HCT116 (cell line): ENCODE measurements at regions not wholly inside any gene's neighbourhood (a gene's known extent, or its start where the extent isn't known, plus 50 kb on each side); places are given as distances from the start of the nearest gene placed in this dataset.

Experiments
- ATAC-seq: fragments of 200-7000 bp; cut with Tn5 transposase; 2 replicates; pipeline ENCODE4 v1.9.1; 2020; ENCODE audit warnings: mild to moderate bottlenecking, moderate library complexity
- BruUV-seq: library from RNA; stranded (reverse); fragments of 400-500 nt; replicated peaks from 2 replicates; lab custom pipeline; 2021; lab: Mats Ljungman, UMichigan
- CTCF ChIA-PET: fragments of 300-600 bp; sonication (Branson Sonifier 250); formaldehyde crosslinking; loops from one replicate; lab custom pipeline; 2021; ENCODE audit warnings: antibody characterized with exemption; lab: Charles Lee
- POLR2A ChIA-PET: fragments of 300-600, 350-600 bp; sonication (Branson Sonifier 250); formaldehyde crosslinking; loops from one replicate; lab custom pipeline; 2021; ENCODE audit warnings: antibody characterized with exemption; lab: Charles Lee
- RAD21 ChIA-PET, 2 experiments: fragments of 300-600 bp; sonication (Branson Sonifier 250); formaldehyde crosslinking; loops; one replicate each; lab custom pipeline; 2023; ENCODE audit warnings: low total read pairs in 2 of 2; ENCODE audit not compliant: uncharacterized antibody in 2 of 2, unreplicated experiment in 2 of 2, low non-redundant PET in 1 of 2; lab: Charles Lee
- DNase-seq: peaks from one replicate; pipeline ENCODE4 v3.0.0-alpha.2; 2010; ENCODE audit warnings: low read depth, low spot score
- H2AFZ ChIP-seq: fragments of 200-600 bp; shearing (Covaris generic), sonication (generic); 2 replicates; pipeline ENCODE4 v1.6.1; 2017; ENCODE audit warnings: low read depth, mixed run types, mixed read lengths, antibody characterized with exemption, low read length; ENCODE audit not compliant: poor library complexity, severe bottlenecking
- H3K27ac ChIP-seq: 2 replicates; pipeline ENCODE4 v1.5.1; 2012; ENCODE audit warnings: low read depth, low read length
- H3K27me3 ChIP-seq: fragments of 200-600 bp; sonication (generic); 2 replicates; pipeline ENCODE4 v1.6.1; 2016; ENCODE audit warnings: mixed run types, low read length, mixed read lengths; ENCODE audit not compliant: insufficient read depth
- H3K36me3 ChIP-seq, 2 experiments: fragments of 200-500 bp in 1 of 2; fragments of 200-600 bp in 1 of 2; sonication (Bioruptor generic) in 1 of 2; sonication (generic) in 1 of 2; 2 replicates each; pipeline versions ENCODE4 v1.5.1 to v1.6.1; 2014 to 2016; ENCODE audit warnings: low read length in 2 of 2, inconsistent platforms in 1 of 2, mixed read lengths in 1 of 2, mixed run types in 1 of 2; ENCODE audit not compliant: insufficient read depth in 2 of 2, control insufficient read depth in 1 of 2
- H3K4me1 ChIP-seq, 2 experiments: fragments of 200-600 bp in 1 of 2; sonication (generic) in 1 of 2; 2 replicates each; pipeline versions ENCODE4 v1.5.1 to v1.6.1; 2012 to 2017; ENCODE audit warnings: low read length in 2 of 2, inconsistent platforms in 1 of 2, mild to moderate bottlenecking in 1 of 2, mixed read lengths in 1 of 2, mixed run types in 1 of 2, moderate library complexity in 1 of 2; ENCODE audit not compliant: insufficient read depth in 2 of 2, control insufficient read depth in 1 of 2
- H3K4me2 ChIP-seq: fragments of 200-600 bp; sonication (generic); 2 replicates; pipeline ENCODE4 v1.6.1; 2017; ENCODE audit warnings: mixed run types, low read length, mixed read lengths
- H3K4me3 ChIP-seq, 2 experiments: fragments of 200-600 bp in 1 of 2; sonication (generic) in 1 of 2; replicated peaks in 1 of 2; 2 replicates each; pipeline ENCODE4 v1.5.1; 2011 to 2016; ENCODE audit warnings: low read length in 2 of 2, control low read depth in 1 of 2, low read depth in 1 of 2, mild to moderate bottlenecking in 1 of 2, mixed read lengths in 1 of 2, mixed run types in 1 of 2
- H3K79me2 ChIP-seq: fragments of 200-600 bp; sonication (generic); 2 replicates; pipeline ENCODE4 v1.6.1; 2017; ENCODE audit warnings: mild to moderate bottlenecking, mixed run types, low read length, moderate library complexity, mixed read lengths; ENCODE audit not compliant: insufficient read depth
- H3K9ac ChIP-seq: fragments of 200-600 bp; sonication (generic); 2 replicates; pipeline ENCODE4 v1.6.1; 2016; ENCODE audit warnings: low read length, mixed read lengths
- H3K9me2 ChIP-seq: fragments of 200-600 bp; sonication (generic), shearing (Covaris generic); 2 replicates; pipeline ENCODE4 v1.6.1; 2017; ENCODE audit warnings: mixed run types, mild to moderate bottlenecking, moderate library complexity; ENCODE audit not compliant: insufficient read depth
- H3K9me3 ChIP-seq, 2 experiments: fragments of 200-500 bp in 1 of 2; fragments of 200-600 bp in 1 of 2; sonication (Bioruptor generic) in 1 of 2; sonication (generic) in 1 of 2; 2 replicates each; pipeline ENCODE4 v1.6.1; 2014 to 2017; ENCODE audit warnings: low read length in 2 of 2, mixed read lengths in 2 of 2, inconsistent platforms in 1 of 2, low read depth in 1 of 2, mild to moderate bottlenecking in 1 of 2, mixed run types in 1 of 2, moderate library complexity in 1 of 2; ENCODE audit not compliant: control insufficient read depth in 1 of 2, insufficient read depth in 1 of 2
- H4K20me1 ChIP-seq: fragments of 200-600 bp; sonication (generic), shearing (Covaris generic); 2 replicates; pipeline ENCODE4 v1.6.1; 2017; ENCODE audit warnings: mixed run types, mild to moderate bottlenecking, moderate library complexity; ENCODE audit not compliant: insufficient read depth
- ATF3 ChIP-seq: IDR thresholded peaks from 2 replicates; pipeline ENCODE4 v1.6.1; 2012
- CBX3 ChIP-seq: IDR thresholded peaks from 2 replicates; pipeline ENCODE4 v1.6.1; 2012; ENCODE audit warnings: low read depth
- CTCF ChIP-seq, 3 experiments: fragments of 200-600 bp in 1 of 3; sonication (generic) in 1 of 3; IDR thresholded peaks in 2 of 3; conservative IDR thresholded peaks in 1 of 3; 2 replicates each; pipeline ENCODE4 v1.5.1; 2012 to 2017; ENCODE audit warnings: low read depth in 2 of 3, low read length in 2 of 3, antibody characterized with exemption in 1 of 3, borderline replicate concordance in 1 of 3, control low read depth in 1 of 3, mild to moderate bottlenecking in 1 of 3, mixed read lengths in 1 of 3, mixed run types in 1 of 3, moderate library complexity in 1 of 3; ENCODE audit not compliant: insufficient read depth in 1 of 3
- EGR1 ChIP-seq: IDR thresholded peaks from 2 replicates; pipeline ENCODE4 v1.6.1; 2012; ENCODE audit warnings: low read depth
- EZH2 ChIP-seq: fragments of 200-600 bp; sonication (generic); IDR thresholded peaks from 2 replicates; pipeline ENCODE4 v1.6.1; 2017; ENCODE audit warnings: antibody characterized with exemption, mixed run types
- MAX ChIP-seq: IDR thresholded peaks from 2 replicates; pipeline ENCODE4 v1.6.1; 2012
- POLR2A ChIP-seq: IDR thresholded peaks from 2 replicates; pipeline ENCODE4 v1.7.0; 2011; ENCODE audit warnings: borderline replicate concordance; ENCODE audit not compliant: insufficient read depth, insufficient read length; ENCODE audit errors: extremely low read depth
- RAD21 ChIP-seq: IDR thresholded peaks from 2 replicates; pipeline ENCODE4 v1.6.1; 2012; ENCODE audit warnings: low read depth, mild to moderate bottlenecking
- REST ChIP-seq: IDR thresholded peaks from 2 replicates; pipeline ENCODE4 v1.6.1; 2012; ENCODE audit warnings: low read depth
- SRF ChIP-seq: IDR thresholded peaks from 2 replicates; pipeline ENCODE4 v1.6.1; 2012; ENCODE audit warnings: low read depth
- TCF7L2 ChIP-seq: IDR thresholded peaks from 2 replicates; pipeline ENCODE4 v1.7.0; 2011; ENCODE audit warnings: borderline replicate concordance, inconsistent platforms; ENCODE audit not compliant: insufficient read depth, insufficient read length; ENCODE audit errors: extremely low read depth
- YY1 ChIP-seq: IDR thresholded peaks from 2 replicates; pipeline ENCODE4 v1.6.1; 2011; ENCODE audit warnings: low read length, low read depth, moderate library complexity, mild to moderate bottlenecking; ENCODE audit not compliant: insufficient replicate concordance; ENCODE audit errors: extremely low read depth
- ZFX ChIP-seq: fragments of 450-650 bp; IDR thresholded peaks from 2 replicates; pipeline ENCODE4 v1.6.1; 2017
- ZNF274 ChIP-seq: fragments of 200-500 bp; sonication (Bioruptor generic); IDR thresholded peaks from 2 replicates; pipeline ENCODE4 v1.6.1; 2014; ENCODE audit warnings: mild to moderate bottlenecking, low read depth, low read length, inconsistent platforms
- intact Hi-C: fragments of 100-400 bp; cut with micrococcal nuclease; formaldehyde crosslinking; loops from 2 replicates; pipeline ENCODE4 v1.10.0; 2022

- no peak overlapping the region for H3K4me3 ChIP-seq
- CTCF ChIA-PET = no interaction called here
Measured at GRCh38 chr1:219993554-219994433, 52.5 kb downstream of the EPRS1 start.

GRCh38 chr1:219991919-219992318, 54.4 kb downstream of the EPRS1 start:
- Histone ChIP-seq H3K36me3 (peaks cover 15 to 20% of the 10 kb centered on the region in 2 experiments; a peak in 3 of 4 replicates), H3K4me3 (no peak overlapping the region), H3K9me2 (no peaks in the 10 kb centered on the region), H3K27ac (no peak overlapping the region), H4K20me1 (no peaks in the 10 kb centered on the region), H3K79me2 (no peaks in the 10 kb centered on the region), H3K9me3 (no peaks in the 10 kb centered on the region), H3K4me1 (no peaks in the 10 kb centered on the region), H2AFZ (no peak overlapping the region), H3K4me2 (no peak overlapping the region), H3K9ac (no peak overlapping the region), H3K27me3 (no peaks in the 10 kb centered on the region)
- no peak for ATAC-seq
- no TSS peak for BruUV-seq
- ChIA-PET POLR2A (interaction anchor here (1.5 kb wide), 1 partner anchor 21 kb away, joined by 3 read pairs; no protein-coding TSS in a partner anchor), CTCF (interaction anchor here (0.9 to 1.8 kb wide), 3 partner anchors 15 to 289 kb away, joined by 4 to 8 read pairs (median 6); no protein-coding TSS in a partner anchor), RAD21 (no interaction called here)
- intact Hi-C loops = loop anchor here (5.0 to 10.0 kb wide), 2 partner anchors 155 to 783 kb away; no protein-coding TSS in a partner anchor
- no peak for DNase-seq
- TF ChIP-seq MAX (no peak), EGR1 (no peak), RAD21 (no peak), ATF3 (no peak), CBX3 (no peak), POLR2A (no peak), SRF (no peak), REST (no peak), CTCF (IDR thresholded peaks at IDR 0.05 in 2 of 3, conservative IDR thresholded peaks at IDR 0.05 in 1 of 3; ENCODE audit: borderline replicate concordance in 1 of 3, insufficient read depth in 1 of 3, low read depth in 2 of 3, low read length in 2 of 3) (no peak), YY1 (no peak)

More at GRCh38 chr1:219993554-219994433, 52.5 kb downstream of the EPRS1 start:
- H3K9me2 ChIP-seq = no peaks in the 10 kb centered on the region
- H3K9ac ChIP-seq = no peak overlapping the region
- ATAC-seq (no peak), DNase-seq (no peak)
- H3K4me2 ChIP-seq = no peak overlapping the region
- no peaks in the 10 kb centered on the region for H4K20me1 ChIP-seq
- no peak overlapping the region for H3K27ac ChIP-seq
- no peaks in the 10 kb centered on the region for H3K9me3 ChIP-seq
- H3K4me1 ChIP-seq = no peaks in the 10 kb centered on the region
- POLR2A ChIA-PET = no interaction called here
- no peak for TF ChIP-seq TCF7L2
- TF ChIP-seq EZH2 = no peak
- TF ChIP-seq SRF = no peak
- no peak for TF ChIP-seq ZFX
- no peak for TF ChIP-seq ZNF274
- TF ChIP-seq YY1 = no peak
- TF ChIP-seq CBX3 = no peak
- TF ChIP-seq, all 23 proteins: peak for 0
- no peak overlapping the region for H2AFZ ChIP-seq
- peaks cover 8 to 10% of the 10 kb centered on the region in 2 experiments; a peak in 2 of 4 replicates for H3K36me3 ChIP-seq
- intact Hi-C loops = loop anchor here (5.0 to 10.0 kb wide), 2 partner anchors 156 to 781 kb away; no protein-coding TSS in a partner anchor
- H3K27me3 ChIP-seq = no peaks in the 10 kb centered on the region
- no peaks in the 10 kb centered on the region for H3K79me2 ChIP-seq
- RAD21 ChIA-PET = no interaction called here
- BruUV-seq = no TSS peak
